ENCODE measurements at regions not wholly inside any gene's neighbourhood (a gene's known extent, or its start where the extent isn't known, plus 50 kb on each side); places are given as distances from the start of the nearest gene placed in this dataset.

- no peak overlapping the region for H2BK20ac ChIP-seq (ENCODE audit: low read length)
- H4K20me1 ChIP-seq (replicated peaks in 1 of 2; ENCODE audit: control insufficient read depth in 1 of 2, insufficient read depth in 2 of 2, low read length in 2 of 2), result no peaks in the 10 kb centered on the region
- DNase-seq (ENCODE audit: low read depth in 1 of 2, low spot score in 2 of 2), result no peak
- no peaks in the 10 kb centered on the region for H3K79me1 ChIP-seq (ENCODE audit: low read depth, low read length)
- H3K79me2 ChIP-seq (ENCODE audit: control insufficient read depth in 1 of 2, insufficient read depth in 2 of 2, low read length in 2 of 2), result no peaks in the 10 kb centered on the region
- H2AK5ac ChIP-seq (ENCODE audit: low read depth, low read length), result no peak overlapping the region
- H3K36me3 ChIP-seq (ENCODE audit: control insufficient read depth in 2 of 4, insufficient read depth in 4 of 4, low read length in 3 of 4), result no peaks in the 10 kb centered on the region
- ChIA-PET CTCF (ENCODE audit: partially characterized antibody) (interaction anchor here (0.5 kb wide), 1 partner anchor 91 kb away, joined by 3 read pairs; no protein-coding TSS in a partner anchor), POLR2A (ENCODE audit: partially characterized antibody) (no interaction called here)
- H3K23me2 ChIP-seq (ENCODE audit: low read depth, low read length), result no peaks in the 10 kb centered on the region
- H3K4me2 ChIP-seq (ENCODE audit: insufficient read depth in 1 of 2, low read depth in 2 of 2, low read length in 2 of 2), result no peak overlapping the region
- H2BK15ac ChIP-seq (ENCODE audit: low read length), result no peak overlapping the region
- no peak overlapping the region for H2AFZ ChIP-seq (ENCODE audit: low read length)
- no peak overlapping the region for H3K14ac ChIP-seq (ENCODE audit: insufficient read length)
- no peak for FAIRE-seq
- H2BK12ac ChIP-seq (ENCODE audit: low read depth, low read length), result no peak overlapping the region
- no peak overlapping the region for H3K4ac ChIP-seq (replicated peaks; ENCODE audit: insufficient read length, low read depth, low read length)
- no peak overlapping the region for H4K91ac ChIP-seq (replicated peaks; ENCODE audit: insufficient read length, low read length)
- no peak overlapping the region for H3K27ac ChIP-seq (ENCODE audit: low read depth, low read length)
- no peak overlapping the region for H3K23ac ChIP-seq (ENCODE audit: insufficient read length)
- no peak overlapping the region for H3K18ac ChIP-seq (ENCODE audit: extremely low read depth, low read length)
- H4K5ac ChIP-seq (ENCODE audit: insufficient read length, low read depth, low read length), result no peak overlapping the region
- no peaks in the 10 kb centered on the region for H3K4me1 ChIP-seq (replicated peaks in 1 of 4; ENCODE audit: control insufficient read depth in 3 of 4, insufficient read depth in 4 of 4, low read length in 3 of 4)
- no peak overlapping the region for H3K9ac ChIP-seq (replicated peaks in 1 of 4; ENCODE audit: extremely low read depth in 1 of 4, low read depth in 3 of 4, low read length in 3 of 4)
- no peak overlapping the region for H3K56ac ChIP-seq (replicated peaks; ENCODE audit: insufficient read length, low read depth, low read length)
- peaks cover 0 to 1% (median 0%) of the 10 kb centered on the region in 4 experiments; a peak in 1 of 7 replicates for H3K27me3 ChIP-seq (replicated peaks in 1 of 4; ENCODE audit: control insufficient read depth in 3 of 4, extremely low read depth in 1 of 4, insufficient read depth in 3 of 4, low read length in 3 of 4)
- no peak overlapping the region for H2BK5ac ChIP-seq (ENCODE audit: low read depth, low read length)
- H4K8ac ChIP-seq (ENCODE audit: extremely low read depth, insufficient read depth, low read length), result no peak overlapping the region
- no peaks in the 10 kb centered on the region for H3K9me3 ChIP-seq (ENCODE audit: insufficient read depth in 2 of 2, low read depth in 1 of 2, low read length in 1 of 2)
- no peak overlapping the region for H2BK120ac ChIP-seq (replicated peaks; ENCODE audit: low read depth, low read length)
- no peak overlapping the region for H3K4me3 ChIP-seq (ENCODE audit: extremely low read depth in 1 of 4, insufficient read depth in 2 of 4, low read depth in 3 of 4, low read length in 4 of 4)
- 95% methylated on average over 1 of the region's 1 CpG; no CpG with 5 or more reads in 1 of the 2 experiments for WGBS, 2 experiments (ENCODE audit: extremely low coverage in 1 of 2, insufficient coverage in 1 of 2, insufficient read length in 1 of 2, insufficient replicate concordance in 2 of 2, low coverage in 1 of 2, low lambda C conversion rate in 2 of 2, missing lambda C conversion rate in 1 of 2)
- TF ChIP-seq SIX5 (IDR thresholded peaks at IDR 0.05; ENCODE audit: low read depth, low read length) (no peak), USF2 (IDR thresholded peaks at IDR 0.05; ENCODE audit: low read length) (no peak), FOSL1 (IDR thresholded peaks at IDR 0.05; ENCODE audit: insufficient read depth, low read depth, low read length) (no peak), RAD21 (IDR thresholded peaks at IDR 0.05 in 1 of 2, conservative IDR thresholded peaks at IDR 0.05 in 1 of 2; ENCODE audit: low read depth in 2 of 2, low read length in 2 of 2) (no peak), RNF2 (IDR thresholded peaks at IDR 0.05; ENCODE audit: borderline replicate concordance, low read depth, low read length, missing control alignments, poor library complexity, severe bottlenecking) (no peak), TEAD4 (IDR thresholded peaks at IDR 0.05; ENCODE audit: low read depth, low read length) (no peak), SP4 (IDR thresholded peaks at IDR 0.05; ENCODE audit: low read length) (no peak), TAF1 (IDR thresholded peaks at IDR 0.05; ENCODE audit: low read depth, low read length) (no peak), HDAC2 (IDR thresholded peaks at IDR 0.05; ENCODE audit: borderline replicate concordance in 1 of 2, low read depth in 2 of 2, low read length in 2 of 2) (no peak), CHD2 (IDR thresholded peaks at IDR 0.05; ENCODE audit: low read length) (no peak), TBP (IDR thresholded peaks at IDR 0.05; ENCODE audit: low read depth, low read length) (no peak), CREB1 (IDR thresholded peaks at IDR 0.05) (no peak), TAF7 (optimal IDR thresholded peaks at IDR 0.05; ENCODE audit: borderline replicate concordance, low read depth, low read length) (no peak), RFX5 (IDR thresholded peaks at IDR 0.05; ENCODE audit: borderline replicate concordance, low read depth, low read length) (no peak)
Measured at GRCh38 chr2:34025196-34025595, 426.1 kb upstream of the FAM98A start.

Data from H1 (cell line).